ENCODE measurements at regions not wholly inside any gene's neighbourhood (a gene's known extent, or its start where the extent isn't known, plus 50 kb on each side); places are given as distances from the start of the nearest gene placed in this dataset.

DNA sequence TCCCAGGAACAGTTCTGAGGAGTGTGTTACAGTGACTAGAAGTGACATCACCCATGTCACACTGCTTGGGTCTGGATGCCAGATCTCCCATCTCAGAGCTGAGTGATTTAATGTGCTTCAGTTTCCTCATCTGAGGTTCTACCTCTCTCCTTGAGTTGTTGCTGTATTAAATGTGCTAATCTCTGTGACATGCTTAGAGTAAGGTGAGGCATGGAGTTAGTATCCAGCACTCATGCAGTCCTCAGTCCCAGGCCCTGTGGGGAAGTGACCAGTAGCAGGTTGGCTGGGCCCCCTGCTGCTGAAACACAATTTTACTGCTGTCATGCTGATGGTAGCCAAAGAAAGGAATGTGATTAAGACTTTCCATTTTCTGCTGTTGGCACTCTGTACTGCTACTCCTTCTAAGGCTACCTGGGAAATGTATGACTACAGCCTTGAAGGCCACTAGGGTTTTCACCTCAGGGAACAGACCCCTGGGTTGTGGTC lies 639.6 kb downstream of the MID1IP1 start:
- H3K4me3 ChIP-seq (ENCODE audit: low read depth, low read length), result no peak overlapping the region
- DNase-seq (ENCODE audit: low read depth), result no peak
- in situ Hi-C loops (cut with HindIII; ENCODE audit: low sequenced_read_pairs), result no loop called here
- TF ChIP-seq, protein P1, sequence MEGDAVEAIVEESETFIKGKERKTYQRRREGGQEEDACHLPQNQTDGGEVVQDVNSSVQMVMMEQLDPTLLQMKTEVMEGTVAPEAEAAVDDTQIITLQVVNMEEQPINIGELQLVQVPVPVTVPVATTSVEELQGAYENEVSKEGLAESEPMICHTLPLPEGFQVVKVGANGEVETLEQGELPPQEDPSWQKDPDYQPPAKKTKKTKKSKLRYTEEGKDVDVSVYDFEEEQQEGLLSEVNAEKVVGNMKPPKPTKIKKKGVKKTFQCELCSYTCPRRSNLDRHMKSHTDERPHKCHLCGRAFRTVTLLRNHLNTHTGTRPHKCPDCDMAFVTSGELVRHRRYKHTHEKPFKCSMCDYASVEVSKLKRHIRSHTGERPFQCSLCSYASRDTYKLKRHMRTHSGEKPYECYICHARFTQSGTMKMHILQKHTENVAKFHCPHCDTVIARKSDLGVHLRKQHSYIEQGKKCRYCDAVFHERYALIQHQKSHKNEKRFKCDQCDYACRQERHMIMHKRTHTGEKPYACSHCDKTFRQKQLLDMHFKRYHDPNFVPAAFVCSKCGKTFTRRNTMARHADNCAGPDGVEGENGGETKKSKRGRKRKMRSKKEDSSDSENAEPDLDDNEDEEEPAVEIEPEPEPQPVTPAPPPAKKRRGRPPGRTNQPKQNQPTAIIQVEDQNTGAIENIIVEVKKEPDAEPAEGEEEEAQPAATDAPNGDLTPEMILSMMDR (IDR thresholded peaks at IDR 0.05; ENCODE audit: low read depth, low read length, missing control alignments), result no peak

DNA sequence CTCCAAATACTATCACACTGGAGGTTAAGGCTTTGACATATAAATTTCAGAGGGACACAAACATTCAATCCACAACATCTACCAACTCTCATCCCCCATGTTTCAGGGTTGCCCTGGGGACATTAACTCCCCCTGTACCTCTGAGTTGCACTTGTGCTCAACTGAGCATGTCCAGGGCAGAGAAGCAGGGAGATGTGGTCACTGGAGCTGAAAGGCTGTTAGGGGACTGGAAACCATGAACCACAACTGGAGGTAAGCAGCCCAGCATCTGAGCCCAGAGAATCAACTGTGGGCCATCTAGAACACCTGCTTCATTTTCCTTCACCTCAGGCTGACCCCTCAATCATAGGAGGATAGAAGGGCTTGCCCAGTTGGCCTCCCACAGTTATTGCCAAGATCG lies 641.1 kb downstream of the MID1IP1 start:
- no peak for DNase-seq (ENCODE audit: low read depth)
- TF ChIP-seq, protein P1 (IDR thresholded peaks at IDR 0.05; ENCODE audit: low read depth, low read length, missing control alignments), result no peak
- no peak overlapping the region for H3K4me3 ChIP-seq (ENCODE audit: low read depth, low read length)
- in situ Hi-C loops (cut with HindIII; ENCODE audit: low sequenced_read_pairs), result no loop called here

GRCh38 chrX:39443240-39443639 lies 642.0 kb downstream of the MID1IP1 start:
- DNase-seq (ENCODE audit: low read depth), result no peak

GRCh38 chrX:39445336-39445735 lies 644.1 kb downstream of the MID1IP1 start:
- in situ Hi-C loops (cut with HindIII; ENCODE audit: low sequenced_read_pairs), result no loop called here
- H3K4me3 ChIP-seq (ENCODE audit: low read depth, low read length), result no peak overlapping the region
- DNase-seq (ENCODE audit: low read depth), result no peak
- TF ChIP-seq, protein P1 (IDR thresholded peaks at IDR 0.05; ENCODE audit: low read depth, low read length, missing control alignments), result peak; percentile 27

More at GRCh38 chrX:39443240-39443639, 642.0 kb downstream of the MID1IP1 start:
- TF ChIP-seq, protein P1 (IDR thresholded peaks at IDR 0.05; ENCODE audit: low read depth, low read length, missing control alignments), result no peak
- no peak overlapping the region for H3K4me3 ChIP-seq (ENCODE audit: low read depth, low read length)
- in situ Hi-C loops (cut with HindIII; ENCODE audit: low sequenced_read_pairs), result no loop called here

DNA sequence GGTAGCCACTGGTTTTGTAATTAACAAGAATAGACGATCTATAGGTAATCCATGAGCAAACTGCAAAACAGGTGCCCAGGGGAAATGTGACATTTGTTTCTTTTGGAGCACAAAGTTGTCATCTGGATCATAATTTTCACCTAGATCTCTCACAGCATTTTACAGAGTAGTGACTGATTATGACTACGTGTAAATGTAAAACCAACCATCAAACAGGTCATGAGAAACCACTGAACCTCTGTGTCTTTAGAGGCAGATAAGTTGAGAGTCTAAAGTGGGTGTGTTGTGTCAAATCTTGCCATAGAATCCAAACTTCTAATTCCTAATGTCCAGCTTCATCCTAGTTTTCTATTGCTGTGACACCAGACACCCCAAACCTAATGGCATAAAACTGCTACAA lies 648.1 kb downstream of the MID1IP1 start:
- no peak overlapping the region for H3K4me3 ChIP-seq (ENCODE audit: low read depth, low read length)
- TF ChIP-seq, protein P1 (IDR thresholded peaks at IDR 0.05; ENCODE audit: low read depth, low read length, missing control alignments), result no peak
- in situ Hi-C loops (cut with HindIII; ENCODE audit: low sequenced_read_pairs), result no loop called here
- no peak for DNase-seq (ENCODE audit: low read depth)

- in situ Hi-C loops (cut with HindIII; ENCODE audit: low sequenced_read_pairs), result no loop called here
- DNase-seq (ENCODE audit: low read depth), result no peak
- TF ChIP-seq, protein P1 (IDR thresholded peaks at IDR 0.05; ENCODE audit: low read depth, low read length, missing control alignments), result no peak
- no peak overlapping the region for H3K4me3 ChIP-seq (ENCODE audit: low read depth, low read length)
These were observed 647.4 kb downstream of the BCOR start for GRCh38 chrX:39450234-39450977.
